Left lobe of liver (tissue), 2 donors: ENCODE measurements at regions not wholly inside any gene's neighbourhood (a gene's known extent, or its start where the extent isn't known, plus 50 kb on each side); places are given as distances from the start of the nearest gene placed in this dataset.

ENCODE experiments used
- ATAC-seq: fragments of 200-7000 bp; cut with Tn5 transposase; one replicate; pipeline ENCODE4 v1.9.1; 2020; ENCODE audit warnings: mild to moderate bottlenecking, moderate library complexity
- DNase-seq: peaks from one replicate; pipeline ENCODE4 v3.0.0-alpha.2; 2020; ENCODE audit warnings: low spot score
- donor health status: DM: no; HTN: no; CAD: no; lungs with moderate emphysema.
- donor health status: DM: no; HTN: yes; CAD: no.

GRCh38 chr12:92206011-92206410 is 60.4 kb upstream of the BTG1 start:
- no peak for DNase-seq
- no peak for ATAC-seq

DNA sequence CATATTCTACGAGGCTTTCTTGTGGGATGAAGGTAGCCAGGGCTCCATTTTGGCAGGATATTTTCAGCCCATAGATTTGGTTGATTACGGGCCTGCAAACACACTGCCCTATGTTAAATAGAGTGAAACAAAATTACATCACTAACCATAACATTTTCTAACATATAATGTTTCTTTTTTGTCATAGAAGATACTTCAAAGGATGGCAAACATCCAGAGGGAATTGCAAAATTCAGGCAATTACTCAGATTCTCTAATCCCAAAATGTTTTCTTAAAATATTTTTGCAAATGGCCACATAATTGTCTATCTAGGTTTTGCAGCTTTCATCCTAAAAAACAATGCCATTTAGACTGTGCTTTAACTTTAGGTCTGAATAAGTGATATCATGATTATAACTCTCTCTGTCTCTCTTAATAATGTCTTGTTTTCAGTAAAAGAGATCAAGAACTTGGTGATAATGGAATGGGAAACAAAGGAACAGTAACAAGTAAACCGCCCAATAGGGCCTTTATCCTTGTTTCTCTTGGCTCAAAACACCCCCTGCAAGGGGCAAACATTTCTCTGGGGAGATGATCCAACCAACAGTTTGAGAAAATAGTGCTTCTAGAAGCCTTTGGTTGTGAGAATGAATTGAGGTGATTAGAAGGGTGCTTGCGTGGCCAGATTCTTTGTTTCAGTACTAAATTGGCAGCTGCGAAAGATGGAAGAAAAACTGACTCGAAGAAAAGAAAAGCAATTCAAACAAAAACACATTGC is 54.4 kb upstream of the BTG1 start:
- ATAC-seq, result no peak
- DNase-seq, result no peak

- DNase-seq, result no peak
- no peak for ATAC-seq
These were observed 52.2 kb upstream of the BTG1 start for GRCh38 chr12:92197815-92198214.

GRCh38 chr12:92196368-92196767 is 50.7 kb upstream of the BTG1 start:
- ATAC-seq, result no peak
- no peak for DNase-seq
